Vagina (tissue), 2 donors: ENCODE measurements at regions not wholly inside any gene's neighbourhood (a gene's known extent, or its start where the extent isn't known, plus 50 kb on each side); places are given as distances from the start of the nearest gene placed in this dataset.

Experiments
- POLR2A ChIP-seq, 2 donors: fragments of 450-650 bp; IDR thresholded peaks; one replicate each; pipeline ENCODE4 v1.6.1; 2017; ENCODE audit warnings: antibody characterized with exemption in 2 of 2, mild to moderate bottlenecking in 2 of 2, moderate library complexity in 2 of 2
- POLR2AphosphoS5 ChIP-seq, 2 donors: sonication (generic); formaldehyde crosslinking; IDR thresholded peaks; one replicate each; pipeline ENCODE4 v1.9.0; 2017; ENCODE audit warnings: antibody characterized with exemption in 2 of 2, mild to moderate bottlenecking in 2 of 2, low read depth in 1 of 2; ENCODE audit not compliant: insufficient read depth in 1 of 2
- TF ChIP-seq, protein P1 (sequence below), 3 experiments: fragments of 450-650 bp in 2 of 3; fragments of 200-600 bp in 1 of 3; sonication (generic) in 1 of 3; IDR thresholded peaks; one replicate each; pipeline ENCODE4 v1.5.1; 2017 to 2019; ENCODE audit warnings: antibody characterized with exemption in 3 of 3, mild to moderate bottlenecking in 2 of 3, moderate library complexity in 2 of 3

DNA sequence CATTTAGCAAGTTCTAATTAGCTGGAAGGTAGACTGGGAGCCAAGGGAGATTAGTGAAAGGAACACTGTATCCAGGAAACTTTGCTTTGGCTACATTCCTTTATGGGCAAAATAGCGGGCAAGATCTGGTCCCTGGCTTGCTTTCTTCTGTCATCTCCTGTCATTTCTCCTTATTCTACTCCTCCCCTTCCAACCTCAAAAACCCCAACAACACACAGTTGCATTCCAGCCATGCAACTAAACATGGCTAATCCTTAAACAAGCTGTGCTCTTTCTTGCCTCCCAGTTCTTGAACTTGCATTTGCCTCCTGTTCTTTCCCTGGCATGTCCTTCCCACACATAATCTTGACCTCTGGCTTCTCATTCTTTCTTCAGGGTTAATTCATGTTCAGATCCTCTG lies 59.5 kb upstream of the CDCA7L start:
- TF ChIP-seq, protein P1, sequence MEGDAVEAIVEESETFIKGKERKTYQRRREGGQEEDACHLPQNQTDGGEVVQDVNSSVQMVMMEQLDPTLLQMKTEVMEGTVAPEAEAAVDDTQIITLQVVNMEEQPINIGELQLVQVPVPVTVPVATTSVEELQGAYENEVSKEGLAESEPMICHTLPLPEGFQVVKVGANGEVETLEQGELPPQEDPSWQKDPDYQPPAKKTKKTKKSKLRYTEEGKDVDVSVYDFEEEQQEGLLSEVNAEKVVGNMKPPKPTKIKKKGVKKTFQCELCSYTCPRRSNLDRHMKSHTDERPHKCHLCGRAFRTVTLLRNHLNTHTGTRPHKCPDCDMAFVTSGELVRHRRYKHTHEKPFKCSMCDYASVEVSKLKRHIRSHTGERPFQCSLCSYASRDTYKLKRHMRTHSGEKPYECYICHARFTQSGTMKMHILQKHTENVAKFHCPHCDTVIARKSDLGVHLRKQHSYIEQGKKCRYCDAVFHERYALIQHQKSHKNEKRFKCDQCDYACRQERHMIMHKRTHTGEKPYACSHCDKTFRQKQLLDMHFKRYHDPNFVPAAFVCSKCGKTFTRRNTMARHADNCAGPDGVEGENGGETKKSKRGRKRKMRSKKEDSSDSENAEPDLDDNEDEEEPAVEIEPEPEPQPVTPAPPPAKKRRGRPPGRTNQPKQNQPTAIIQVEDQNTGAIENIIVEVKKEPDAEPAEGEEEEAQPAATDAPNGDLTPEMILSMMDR (IDR thresholded peaks at IDR 0.05): no peak
- TF ChIP-seq POLR2AphosphoS5 (IDR thresholded peaks at IDR 0.05; ENCODE audit: insufficient read depth in 1 of 2, low read depth in 1 of 2) (no peak), POLR2A (IDR thresholded peaks at IDR 0.05) (no peak)
